DOHH2 (cell line): ENCODE measurements at regions not wholly inside any gene's neighbourhood (a gene's known extent, or its start where the extent isn't known, plus 50 kb on each side); places are given as distances from the start of the nearest gene placed in this dataset.
"Not testable (repeated sequence)": the region's sequence is repeated elsewhere in the genome, so short reads cannot be mapped to it uniquely, and the experiment has no call there.

ENCODE experiments used
- EZH2phosphoT487 ChIP-seq: fragments of 200-600 bp; sonication (generic); IDR thresholded peaks from 2 replicates; pipeline ENCODE4 v1.6.1; 2017; ENCODE audit warnings: borderline replicate concordance, mild to moderate bottlenecking, antibody characterized with exemption, low read length, moderate library complexity, mixed read lengths
- TF ChIP-seq, protein P1 (sequence below): fragments of 200-600 bp; sonication (generic); IDR thresholded peaks from one replicate; pipeline ENCODE4 v1.5.1; 2014; ENCODE audit warnings: antibody characterized with exemption, mild to moderate bottlenecking, low read depth, low read length; ENCODE audit not compliant: poor library complexity, severe bottlenecking

DNA sequence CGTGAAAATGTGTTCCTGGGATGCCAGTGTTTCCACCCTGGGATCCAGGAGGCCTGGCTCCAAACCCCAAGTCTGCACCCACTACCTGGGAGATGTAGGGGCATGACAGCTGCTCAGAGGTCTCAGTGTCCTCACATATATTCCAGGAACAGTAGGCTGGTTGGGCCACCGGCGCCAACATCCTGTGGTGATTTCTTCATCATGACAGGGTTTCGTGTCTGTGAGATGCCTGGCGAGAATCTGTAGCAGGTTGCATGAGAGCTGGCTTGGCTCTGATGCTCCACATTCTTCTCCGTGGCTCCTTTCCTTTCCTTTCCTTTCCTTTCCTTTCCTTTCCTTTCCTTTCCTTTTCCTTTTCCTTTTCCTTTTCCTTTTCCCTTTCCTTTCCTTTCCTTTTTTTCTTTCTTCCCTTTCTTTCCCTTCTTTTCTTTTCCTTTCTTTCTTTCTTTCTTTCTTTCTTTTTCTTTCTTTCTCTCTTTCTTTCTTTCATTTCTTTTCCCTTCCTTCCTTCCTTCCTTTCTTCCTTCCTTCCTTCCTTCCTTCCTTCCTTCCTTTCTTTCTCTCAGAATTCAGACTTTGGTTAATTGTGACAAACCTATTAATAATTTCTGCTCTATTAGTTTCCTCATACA, 87.6 kb upstream of the DPP6 start:
- TF ChIP-seq, protein P1, sequence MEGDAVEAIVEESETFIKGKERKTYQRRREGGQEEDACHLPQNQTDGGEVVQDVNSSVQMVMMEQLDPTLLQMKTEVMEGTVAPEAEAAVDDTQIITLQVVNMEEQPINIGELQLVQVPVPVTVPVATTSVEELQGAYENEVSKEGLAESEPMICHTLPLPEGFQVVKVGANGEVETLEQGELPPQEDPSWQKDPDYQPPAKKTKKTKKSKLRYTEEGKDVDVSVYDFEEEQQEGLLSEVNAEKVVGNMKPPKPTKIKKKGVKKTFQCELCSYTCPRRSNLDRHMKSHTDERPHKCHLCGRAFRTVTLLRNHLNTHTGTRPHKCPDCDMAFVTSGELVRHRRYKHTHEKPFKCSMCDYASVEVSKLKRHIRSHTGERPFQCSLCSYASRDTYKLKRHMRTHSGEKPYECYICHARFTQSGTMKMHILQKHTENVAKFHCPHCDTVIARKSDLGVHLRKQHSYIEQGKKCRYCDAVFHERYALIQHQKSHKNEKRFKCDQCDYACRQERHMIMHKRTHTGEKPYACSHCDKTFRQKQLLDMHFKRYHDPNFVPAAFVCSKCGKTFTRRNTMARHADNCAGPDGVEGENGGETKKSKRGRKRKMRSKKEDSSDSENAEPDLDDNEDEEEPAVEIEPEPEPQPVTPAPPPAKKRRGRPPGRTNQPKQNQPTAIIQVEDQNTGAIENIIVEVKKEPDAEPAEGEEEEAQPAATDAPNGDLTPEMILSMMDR: not testable (repeated sequence)
- TF ChIP-seq EZH2phosphoT487: not testable (repeated sequence)
